ENCODE measurements at regions not wholly inside any gene's neighbourhood (a gene's known extent, or its start where the extent isn't known, plus 50 kb on each side); places are given as distances from the start of the nearest gene placed in this dataset.
"Not testable (repeated sequence)": the region's sequence is repeated elsewhere in the genome, so short reads cannot be mapped to it uniquely, and the experiment has no call there.

DNA sequence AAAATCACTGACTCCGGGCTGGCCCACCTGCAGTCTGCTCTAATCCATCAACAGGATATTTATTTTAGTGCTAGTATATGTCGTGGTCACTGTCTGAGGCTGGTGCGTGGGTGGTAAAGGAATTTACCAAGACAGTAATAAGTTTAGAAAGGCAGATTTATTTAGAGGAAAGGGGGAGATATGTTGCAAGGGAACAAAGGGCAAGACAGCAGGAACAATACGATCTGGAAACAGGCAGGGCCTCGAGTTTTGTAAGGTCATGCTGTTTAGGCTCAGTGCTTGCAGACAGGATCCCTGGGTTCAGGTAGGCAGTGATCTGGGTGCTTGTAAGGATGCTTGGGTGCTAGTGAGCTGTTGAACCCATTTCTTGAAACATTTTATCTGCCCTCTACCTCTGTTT, 748.2 kb upstream of the SLITRK5 start (continued):
- TF ChIP-seq, protein P1, sequence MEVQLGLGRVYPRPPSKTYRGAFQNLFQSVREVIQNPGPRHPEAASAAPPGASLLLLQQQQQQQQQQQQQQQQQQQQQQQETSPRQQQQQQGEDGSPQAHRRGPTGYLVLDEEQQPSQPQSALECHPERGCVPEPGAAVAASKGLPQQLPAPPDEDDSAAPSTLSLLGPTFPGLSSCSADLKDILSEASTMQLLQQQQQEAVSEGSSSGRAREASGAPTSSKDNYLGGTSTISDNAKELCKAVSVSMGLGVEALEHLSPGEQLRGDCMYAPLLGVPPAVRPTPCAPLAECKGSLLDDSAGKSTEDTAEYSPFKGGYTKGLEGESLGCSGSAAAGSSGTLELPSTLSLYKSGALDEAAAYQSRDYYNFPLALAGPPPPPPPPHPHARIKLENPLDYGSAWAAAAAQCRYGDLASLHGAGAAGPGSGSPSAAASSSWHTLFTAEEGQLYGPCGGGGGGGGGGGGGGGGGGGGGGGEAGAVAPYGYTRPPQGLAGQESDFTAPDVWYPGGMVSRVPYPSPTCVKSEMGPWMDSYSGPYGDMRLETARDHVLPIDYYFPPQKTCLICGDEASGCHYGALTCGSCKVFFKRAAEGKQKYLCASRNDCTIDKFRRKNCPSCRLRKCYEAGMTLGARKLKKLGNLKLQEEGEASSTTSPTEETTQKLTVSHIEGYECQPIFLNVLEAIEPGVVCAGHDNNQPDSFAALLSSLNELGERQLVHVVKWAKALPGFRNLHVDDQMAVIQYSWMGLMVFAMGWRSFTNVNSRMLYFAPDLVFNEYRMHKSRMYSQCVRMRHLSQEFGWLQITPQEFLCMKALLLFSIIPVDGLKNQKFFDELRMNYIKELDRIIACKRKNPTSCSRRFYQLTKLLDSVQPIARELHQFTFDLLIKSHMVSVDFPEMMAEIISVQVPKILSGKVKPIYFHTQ (CRISPR knock-in tag; IDR thresholded peaks at IDR 0.05): no peak
- TF ChIP-seq, protein P2, sequence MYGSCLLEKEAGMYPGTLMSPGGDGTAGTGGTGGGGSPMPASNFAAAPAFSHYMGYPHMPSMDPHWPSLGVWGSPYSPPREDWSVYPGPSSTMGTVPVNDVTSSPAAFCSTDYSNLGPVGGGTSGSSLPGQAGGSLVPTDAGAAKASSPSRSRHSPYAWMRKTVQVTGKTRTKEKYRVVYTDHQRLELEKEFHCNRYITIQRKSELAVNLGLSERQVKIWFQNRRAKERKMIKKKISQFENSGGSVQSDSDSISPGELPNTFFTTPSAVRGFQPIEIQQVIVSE (CRISPR knock-in tag; IDR thresholded peaks at IDR 0.05; ENCODE audit: borderline replicate concordance): no peak
- no peak for TF ChIP-seq ZBTB21 (CRISPR knock-in tag; IDR thresholded peaks at IDR 0.05; ENCODE audit: borderline replicate concordance)
- TF ChIP-seq SMAD3 (CRISPR knock-in tag; IDR thresholded peaks at IDR 0.05; ENCODE audit: borderline replicate concordance): no peak
- no peak for TF ChIP-seq ZNF423 (CRISPR knock-in tag; IDR thresholded peaks at IDR 0.05)
- TF ChIP-seq SMAD4 (CRISPR knock-in tag; IDR thresholded peaks at IDR 0.05): no peak
- no peak for TF ChIP-seq FOXP1 (CRISPR knock-in tag; IDR thresholded peaks at IDR 0.05; ENCODE audit: borderline replicate concordance)
- TF ChIP-seq, protein P3, sequence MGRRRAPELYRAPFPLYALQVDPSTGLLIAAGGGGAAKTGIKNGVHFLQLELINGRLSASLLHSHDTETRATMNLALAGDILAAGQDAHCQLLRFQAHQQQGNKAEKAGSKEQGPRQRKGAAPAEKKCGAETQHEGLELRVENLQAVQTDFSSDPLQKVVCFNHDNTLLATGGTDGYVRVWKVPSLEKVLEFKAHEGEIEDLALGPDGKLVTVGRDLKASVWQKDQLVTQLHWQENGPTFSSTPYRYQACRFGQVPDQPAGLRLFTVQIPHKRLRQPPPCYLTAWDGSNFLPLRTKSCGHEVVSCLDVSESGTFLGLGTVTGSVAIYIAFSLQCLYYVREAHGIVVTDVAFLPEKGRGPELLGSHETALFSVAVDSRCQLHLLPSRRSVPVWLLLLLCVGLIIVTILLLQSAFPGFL (CRISPR knock-in tag; IDR thresholded peaks at IDR 0.05; ENCODE audit: borderline replicate concordance): no peak

DNA sequence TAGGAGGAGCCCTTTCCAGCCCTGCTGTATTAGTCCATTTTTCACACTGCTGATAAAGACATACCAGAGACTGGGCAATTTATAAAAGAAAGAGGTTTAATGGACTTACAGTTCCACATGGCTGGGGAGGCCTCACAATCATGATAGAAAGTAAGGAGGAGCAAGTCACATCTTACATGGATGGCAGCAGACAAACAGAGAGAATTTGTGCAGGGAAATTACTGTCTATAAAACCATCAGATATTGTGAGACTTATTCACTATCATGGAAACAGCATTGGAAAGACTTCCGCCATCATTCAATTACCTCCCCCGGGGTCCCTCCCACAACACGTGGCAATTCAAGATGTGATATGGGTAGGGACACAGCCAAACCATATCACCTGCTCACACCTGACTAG, 744.3 kb upstream of the SLITRK5 start:
- H3K27ac Mint-ChIP-seq; H3K27me3 Mint-ChIP-seq (ENCODE audit: low read depth); DNase-seq (ENCODE audit: low spot score); POLR2A ChIA-PET; H3K4me3 Mint-ChIP-seq; CTCF ChIA-PET; ATAC-seq: not testable (repeated sequence)
- peaks cover 20% of the 10 kb centered on the region for H3K9me3 Mint-ChIP-seq
- peaks cover 14% of the 10 kb centered on the region for H3K36me3 Mint-ChIP-seq
- peaks cover 28% of the 10 kb centered on the region for H3K4me1 Mint-ChIP-seq

DNA sequence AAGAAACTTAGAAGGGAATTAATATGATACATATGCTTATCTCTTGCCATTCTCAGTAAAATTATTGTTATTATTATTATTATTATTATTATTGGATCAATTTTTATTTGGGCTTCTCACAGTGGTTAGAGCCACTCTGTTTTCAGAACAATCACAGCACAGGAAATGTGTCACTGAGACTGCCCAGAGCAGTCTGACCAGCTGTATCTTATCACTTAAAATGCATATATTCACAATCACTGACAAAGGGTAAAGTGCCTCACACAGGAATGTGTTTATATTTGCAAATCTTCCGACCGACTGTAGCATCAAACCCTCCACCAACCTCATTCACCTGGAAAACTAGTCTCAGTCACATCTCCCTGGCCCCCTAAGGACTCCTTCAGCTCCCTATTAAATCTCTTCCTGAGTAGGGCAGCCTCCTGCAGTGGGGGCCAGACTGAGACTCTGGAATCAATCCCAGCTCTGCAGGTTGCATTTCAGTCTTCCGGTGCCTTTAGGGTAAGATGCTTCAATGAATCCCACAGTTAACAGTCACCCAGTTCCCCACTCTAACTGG, 738.3 kb upstream of the SLITRK5 start:
- H3K4me3 Mint-ChIP-seq: 0 out of 2 replicates have a peak overlapping the region, but pooled peaks have one; percentile 4
- peak; percentile 43 for DNase-seq (ENCODE audit: low spot score)
- POLR2A ChIA-PET: no interaction called here
- H3K4me1 Mint-ChIP-seq: peaks cover 34% of the 10 kb centered on the region
- peak; percentile 99 for ATAC-seq
- CTCF ChIA-PET: interaction anchor here (1.1 kb wide), 1 partner anchor 63 kb away, joined by 4 read pairs; no protein-coding TSS in a partner anchor
- H3K27ac Mint-ChIP-seq: peak overlapping the region; percentile 92
- peaks cover 1% of the 10 kb centered on the region; the same call in 1 of the 2 replicates for H3K9me3 Mint-ChIP-seq
- no peaks in the 10 kb centered on the region; the same call in 1 of the 2 replicates for H3K27me3 Mint-ChIP-seq (ENCODE audit: low read depth)
- no peaks in the 10 kb centered on the region for H3K36me3 Mint-ChIP-seq
- TF ChIP-seq TEAD1 (CRISPR knock-in tag; IDR thresholded peaks at IDR 0.05) (peak; percentile 74; the same call in 1 of the 2 replicates), NFE2L1 (CRISPR knock-in tag; IDR thresholded peaks at IDR 0.05) (no peak), MXD4 (CRISPR knock-in tag; IDR thresholded peaks at IDR 0.05; ENCODE audit: borderline replicate concordance) (no peak), TCF7 (CRISPR knock-in tag; IDR thresholded peaks at IDR 0.05; ENCODE audit: low read depth) (no peak), JAZF1 (CRISPR knock-in tag; IDR thresholded peaks at IDR 0.05) (no peak), NR1H2 (CRISPR knock-in tag; IDR thresholded peaks at IDR 0.05) (no peak), FOXP1 (CRISPR knock-in tag; IDR thresholded peaks at IDR 0.05; ENCODE audit: borderline replicate concordance) (no peak), ZNF671 (CRISPR knock-in tag; IDR thresholded peaks at IDR 0.05) (no peak), ETV6 (CRISPR knock-in tag; IDR thresholded peaks at IDR 0.05) (peak; percentile 65; the same call in 1 of the 2 replicates)
- TF ChIP-seq, protein P4, sequence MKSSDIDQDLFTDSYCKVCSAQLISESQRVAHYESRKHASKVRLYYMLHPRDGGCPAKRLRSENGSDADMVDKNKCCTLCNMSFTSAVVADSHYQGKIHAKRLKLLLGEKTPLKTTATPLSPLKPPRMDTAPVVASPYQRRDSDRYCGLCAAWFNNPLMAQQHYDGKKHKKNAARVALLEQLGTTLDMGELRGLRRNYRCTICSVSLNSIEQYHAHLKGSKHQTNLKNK (CRISPR knock-in tag; IDR thresholded peaks at IDR 0.05): no peak
- TF ChIP-seq, protein P5, sequence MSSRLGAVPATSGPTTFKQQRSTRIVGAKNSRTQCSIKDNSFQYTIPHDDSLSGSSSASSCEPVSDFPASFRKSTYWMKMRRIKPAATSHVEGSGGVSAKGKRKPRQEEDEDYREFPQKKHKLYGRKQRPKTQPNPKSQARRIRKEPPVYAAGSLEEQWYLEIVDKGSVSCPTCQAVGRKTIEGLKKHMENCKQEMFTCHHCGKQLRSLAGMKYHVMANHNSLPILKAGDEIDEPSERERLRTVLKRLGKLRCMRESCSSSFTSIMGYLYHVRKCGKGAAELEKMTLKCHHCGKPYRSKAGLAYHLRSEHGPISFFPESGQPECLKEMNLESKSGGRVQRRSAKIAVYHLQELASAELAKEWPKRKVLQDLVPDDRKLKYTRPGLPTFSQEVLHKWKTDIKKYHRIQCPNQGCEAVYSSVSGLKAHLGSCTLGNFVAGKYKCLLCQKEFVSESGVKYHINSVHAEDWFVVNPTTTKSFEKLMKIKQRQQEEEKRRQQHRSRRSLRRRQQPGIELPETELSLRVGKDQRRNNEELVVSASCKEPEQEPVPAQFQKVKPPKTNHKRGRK (CRISPR knock-in tag; IDR thresholded peaks at IDR 0.05; ENCODE audit: borderline replicate concordance): no peak
- TF ChIP-seq, protein P6, sequence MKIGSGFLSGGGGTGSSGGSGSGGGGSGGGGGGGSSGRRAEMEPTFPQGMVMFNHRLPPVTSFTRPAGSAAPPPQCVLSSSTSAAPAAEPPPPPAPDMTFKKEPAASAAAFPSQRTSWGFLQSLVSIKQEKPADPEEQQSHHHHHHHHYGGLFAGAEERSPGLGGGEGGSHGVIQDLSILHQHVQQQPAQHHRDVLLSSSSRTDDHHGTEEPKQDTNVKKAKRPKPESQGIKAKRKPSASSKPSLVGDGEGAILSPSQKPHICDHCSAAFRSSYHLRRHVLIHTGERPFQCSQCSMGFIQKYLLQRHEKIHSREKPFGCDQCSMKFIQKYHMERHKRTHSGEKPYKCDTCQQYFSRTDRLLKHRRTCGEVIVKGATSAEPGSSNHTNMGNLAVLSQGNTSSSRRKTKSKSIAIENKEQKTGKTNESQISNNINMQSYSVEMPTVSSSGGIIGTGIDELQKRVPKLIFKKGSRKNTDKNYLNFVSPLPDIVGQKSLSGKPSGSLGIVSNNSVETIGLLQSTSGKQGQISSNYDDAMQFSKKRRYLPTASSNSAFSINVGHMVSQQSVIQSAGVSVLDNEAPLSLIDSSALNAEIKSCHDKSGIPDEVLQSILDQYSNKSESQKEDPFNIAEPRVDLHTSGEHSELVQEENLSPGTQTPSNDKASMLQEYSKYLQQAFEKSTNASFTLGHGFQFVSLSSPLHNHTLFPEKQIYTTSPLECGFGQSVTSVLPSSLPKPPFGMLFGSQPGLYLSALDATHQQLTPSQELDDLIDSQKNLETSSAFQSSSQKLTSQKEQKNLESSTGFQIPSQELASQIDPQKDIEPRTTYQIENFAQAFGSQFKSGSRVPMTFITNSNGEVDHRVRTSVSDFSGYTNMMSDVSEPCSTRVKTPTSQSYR (CRISPR knock-in tag; IDR thresholded peaks at IDR 0.05): no peak
- TF ChIP-seq, protein P7, sequence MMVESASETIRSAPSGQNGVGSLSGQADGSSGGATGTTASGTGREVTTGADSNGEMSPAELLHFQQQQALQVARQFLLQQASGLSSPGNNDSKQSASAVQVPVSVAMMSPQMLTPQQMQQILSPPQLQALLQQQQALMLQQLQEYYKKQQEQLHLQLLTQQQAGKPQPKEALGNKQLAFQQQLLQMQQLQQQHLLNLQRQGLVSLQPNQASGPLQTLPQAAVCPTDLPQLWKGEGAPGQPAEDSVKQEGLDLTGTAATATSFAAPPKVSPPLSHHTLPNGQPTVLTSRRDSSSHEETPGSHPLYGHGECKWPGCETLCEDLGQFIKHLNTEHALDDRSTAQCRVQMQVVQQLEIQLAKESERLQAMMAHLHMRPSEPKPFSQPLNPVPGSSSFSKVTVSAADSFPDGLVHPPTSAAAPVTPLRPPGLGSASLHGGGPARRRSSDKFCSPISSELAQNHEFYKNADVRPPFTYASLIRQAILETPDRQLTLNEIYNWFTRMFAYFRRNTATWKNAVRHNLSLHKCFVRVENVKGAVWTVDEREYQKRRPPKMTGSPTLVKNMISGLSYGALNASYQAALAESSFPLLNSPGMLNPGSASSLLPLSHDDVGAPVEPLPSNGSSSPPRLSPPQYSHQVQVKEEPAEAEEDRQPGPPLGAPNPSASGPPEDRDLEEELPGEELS (CRISPR knock-in tag; IDR thresholded peaks at IDR 0.05): peak; percentile 92; the same call in 1 of the 2 replicates

All from WTC11 (cell line).